GM18909 (cell line): ENCODE measurements at regions not wholly inside any gene's neighbourhood (a gene's known extent, or its start where the extent isn't known, plus 50 kb on each side); places are given as distances from the start of the nearest gene placed in this dataset.

Source experiments
- ATAC-seq: cut with Tn5 transposase; IDR thresholded peaks from one replicate; pipeline ENCODE4 v1.9.1; 2021; ENCODE audit warnings: mild to moderate bottlenecking; ENCODE audit not compliant: unreplicated experiment, poor library complexity

GRCh38 chr12:126554625-126555024 is 1489.4 kb downstream of the AACS start:
- no peak for ATAC-seq

DNA sequence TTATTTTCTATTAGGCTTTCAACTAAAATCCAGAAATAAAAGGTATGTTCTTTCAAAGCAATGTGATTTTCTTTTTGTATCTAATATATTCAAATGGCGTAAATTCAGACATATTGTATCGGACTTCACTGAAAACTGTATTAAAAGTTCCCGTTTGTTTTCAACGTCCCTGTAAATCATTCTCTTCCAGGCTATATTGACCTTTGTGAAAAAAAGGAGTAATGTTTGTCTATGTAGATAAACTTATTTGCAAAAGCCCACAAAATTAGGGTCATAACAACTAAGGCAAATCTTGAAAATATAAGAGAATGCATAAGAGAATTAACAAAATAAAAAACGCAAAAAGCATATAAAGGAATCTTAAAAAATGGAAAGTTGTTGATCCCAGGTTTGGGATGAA is 1492.4 kb downstream of the AACS start:
- no peak for ATAC-seq

DNA sequence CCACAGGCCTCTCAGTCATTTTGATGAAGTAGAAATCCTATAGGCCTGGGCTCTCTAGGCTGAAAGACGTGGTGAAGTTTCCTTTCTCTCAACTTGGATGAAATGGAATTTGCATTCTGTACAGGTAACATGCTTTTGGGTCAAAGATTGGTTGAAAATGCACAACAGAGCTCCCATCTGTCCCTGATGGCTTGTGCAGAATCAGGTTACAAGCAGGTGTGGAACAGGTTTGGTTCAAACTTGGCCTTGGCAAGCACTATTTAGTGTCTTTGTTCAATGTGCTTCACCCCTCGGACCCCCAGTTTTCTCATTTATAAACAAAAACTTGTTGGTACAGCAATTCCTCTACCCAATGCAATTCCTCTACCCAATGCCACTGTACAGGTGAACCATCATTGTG is 1493.0 kb downstream of the AACS start:
- no peak for ATAC-seq

GRCh38 chr12:126558810-126559209 is 1493.6 kb downstream of the AACS start:
- no peak for ATAC-seq

DNA sequence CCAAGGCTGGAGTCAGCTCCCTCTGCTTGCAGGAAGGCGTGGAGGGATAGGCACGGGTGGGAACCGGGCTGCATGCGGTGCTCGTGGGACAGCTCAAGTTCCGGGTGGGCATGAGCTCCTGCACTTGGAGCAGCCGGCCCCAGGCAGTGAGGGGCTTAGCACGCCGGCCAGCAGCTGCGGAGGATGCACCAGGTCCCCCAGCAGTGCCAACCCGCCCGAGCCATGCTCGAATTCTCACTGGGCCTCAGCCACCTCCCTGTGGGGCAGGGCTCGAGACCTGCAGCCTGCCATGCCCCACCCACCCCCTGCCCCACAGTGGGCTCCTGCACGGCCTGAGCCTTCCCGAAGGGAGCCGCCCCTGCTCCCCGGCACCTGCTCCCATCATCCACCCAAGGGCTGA is 1501.8 kb downstream of the AACS start:
- ATAC-seq = no peak

GRCh38 chr12:126569706-126570105 is 1504.5 kb downstream of the AACS start:
- ATAC-seq = no peak

- no peak for ATAC-seq
Measured at GRCh38 chr12:126570566-126570965, 1505.3 kb downstream of the AACS start.

- no peak for ATAC-seq
Measured at GRCh38 chr12:126572170-126572569, 1506.9 kb downstream of the AACS start.

DNA sequence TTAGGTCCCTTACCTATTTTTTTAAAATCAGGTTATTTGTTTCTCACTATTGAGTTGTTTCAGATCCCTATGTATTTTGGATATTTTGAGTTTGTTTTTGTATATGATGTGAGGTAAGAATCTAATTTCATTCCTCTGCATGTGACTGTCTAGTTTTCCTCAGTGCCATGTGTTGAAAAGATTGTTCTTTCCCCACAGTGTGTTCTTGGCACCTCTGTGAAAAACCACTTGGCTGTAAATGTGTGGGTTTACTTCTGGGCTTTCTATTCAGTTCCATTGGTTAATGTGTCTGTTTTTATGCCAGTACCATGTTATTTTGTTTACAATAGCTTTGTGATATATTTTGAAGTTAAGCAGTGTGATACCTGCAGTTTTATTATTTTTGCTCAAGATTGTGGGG is 1516.4 kb downstream of the AACS start:
- no peak for ATAC-seq

DNA sequence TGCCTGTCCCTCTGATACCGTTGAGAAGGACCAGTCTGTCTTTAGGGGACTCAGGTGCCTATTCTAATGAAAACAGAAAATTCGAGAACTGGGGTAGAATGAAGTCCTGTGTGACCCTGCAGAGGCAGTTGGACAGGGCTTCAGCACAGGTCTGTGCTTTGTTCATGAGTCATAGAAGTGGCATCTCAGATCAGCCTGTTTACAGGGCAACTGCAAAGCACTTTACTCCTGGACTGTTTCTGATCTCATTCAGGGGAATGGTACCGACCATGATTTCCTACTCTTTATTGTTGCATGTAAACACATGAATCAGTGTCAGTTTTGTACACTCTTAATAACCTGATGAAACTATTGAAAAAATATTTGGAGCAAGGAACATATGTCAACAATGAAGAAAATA is 1517.0 kb downstream of the AACS start:
- ATAC-seq = no peak

GRCh38 chr12:126588586-126589249 is 1523.5 kb downstream of the AACS start:
- no peak for ATAC-seq

DNA sequence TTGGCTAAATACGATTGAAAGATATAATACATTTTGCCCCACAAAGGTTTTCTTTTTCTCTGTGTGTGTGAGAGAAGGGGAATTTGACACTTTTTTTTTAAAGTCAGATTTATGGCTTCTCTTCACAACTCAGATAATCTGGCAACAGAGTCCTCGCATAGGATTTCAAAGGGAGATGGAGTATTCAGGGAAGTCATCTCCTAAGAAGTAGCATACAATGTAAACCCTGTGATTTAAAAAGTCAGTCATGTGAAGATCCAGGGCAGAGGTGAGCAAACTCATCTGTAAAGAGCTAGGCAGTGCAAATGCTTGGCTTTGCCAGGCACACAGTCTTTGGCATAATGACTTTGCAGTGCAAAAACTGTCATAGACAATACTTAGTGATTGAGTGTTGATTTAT is 1526.3 kb downstream of the AACS start:
- no peak for ATAC-seq

GRCh38 chr12:126601184-126602170 is 1536.2 kb downstream of the AACS start:
- ATAC-seq = no peak

DNA sequence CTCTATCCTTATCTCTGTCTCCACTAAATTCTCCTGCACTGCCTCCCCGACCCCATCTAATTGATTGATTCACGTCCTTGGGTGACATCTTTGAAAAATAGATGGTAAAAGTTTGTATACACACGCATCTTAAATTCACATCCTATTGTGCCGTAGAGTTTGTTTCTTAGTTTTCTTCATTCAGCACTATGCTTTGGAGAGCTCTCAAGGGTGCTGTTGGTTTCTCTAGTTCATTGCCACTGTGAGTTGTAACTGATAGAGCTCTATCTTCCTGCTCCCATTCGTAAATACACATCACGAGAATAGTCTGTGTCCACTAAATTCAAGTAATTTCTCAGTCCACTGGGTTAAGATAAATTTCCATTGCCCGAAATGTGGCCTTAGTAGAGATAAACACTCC is 1537.4 kb downstream of the AACS start:
- no peak for ATAC-seq

GRCh38 chr12:126607157-126607556 is 1541.9 kb downstream of the AACS start:
- ATAC-seq = no peak

- no peak for ATAC-seq
Measured at GRCh38 chr12:126607867-126608266, 1542.6 kb downstream of the AACS start.

DNA sequence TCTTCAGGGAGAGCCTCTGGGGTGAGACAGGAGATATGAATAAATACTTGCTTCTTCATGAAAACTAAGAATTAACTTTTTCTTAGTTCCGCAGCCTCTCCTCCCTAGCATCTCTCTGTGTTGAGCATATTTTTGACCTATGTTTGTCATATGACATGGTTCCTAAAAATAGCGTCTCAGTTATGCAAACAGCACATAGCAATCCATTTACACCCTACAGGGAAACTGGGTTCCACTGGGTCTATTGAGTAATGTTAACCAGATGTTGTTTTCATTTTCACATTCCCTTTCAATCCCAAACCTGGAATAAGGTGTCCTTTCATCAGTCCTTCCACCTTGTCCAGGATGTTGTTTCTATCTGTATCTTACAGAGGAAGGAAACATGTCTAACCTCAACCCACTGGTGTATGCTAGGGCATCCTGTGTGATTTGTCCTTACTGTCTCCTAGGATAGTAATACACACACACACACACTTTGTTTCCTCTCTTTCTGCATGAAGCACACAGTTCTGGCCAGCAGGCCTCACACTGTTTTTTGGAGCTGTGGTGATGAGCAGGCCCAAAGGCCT is 1543.5 kb downstream of the AACS start:
- no peak for ATAC-seq

DNA sequence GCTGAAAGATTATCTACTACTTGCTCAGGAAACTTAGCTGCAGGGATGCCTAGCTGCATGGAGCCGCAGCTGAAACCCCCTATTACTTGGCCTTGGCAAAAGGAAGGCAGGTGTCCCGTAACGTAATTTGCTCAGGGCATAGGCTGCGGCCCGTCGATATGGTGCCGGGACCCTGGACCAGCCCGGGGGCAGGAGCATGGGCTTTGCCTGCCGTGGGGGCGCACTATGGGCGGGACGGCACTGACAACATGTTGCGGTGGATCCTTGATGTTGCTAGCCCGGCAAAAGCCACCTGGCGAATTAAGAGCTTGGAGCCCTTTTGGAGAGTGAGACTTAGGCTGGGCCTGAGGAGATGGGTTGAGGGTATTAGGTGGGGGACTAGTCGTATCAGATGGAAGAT is 1551.2 kb downstream of the AACS start:
- no peak for ATAC-seq

- ATAC-seq = no peak
Measured at GRCh38 chr12:126617312-126617711, 1552.1 kb downstream of the AACS start.

DNA sequence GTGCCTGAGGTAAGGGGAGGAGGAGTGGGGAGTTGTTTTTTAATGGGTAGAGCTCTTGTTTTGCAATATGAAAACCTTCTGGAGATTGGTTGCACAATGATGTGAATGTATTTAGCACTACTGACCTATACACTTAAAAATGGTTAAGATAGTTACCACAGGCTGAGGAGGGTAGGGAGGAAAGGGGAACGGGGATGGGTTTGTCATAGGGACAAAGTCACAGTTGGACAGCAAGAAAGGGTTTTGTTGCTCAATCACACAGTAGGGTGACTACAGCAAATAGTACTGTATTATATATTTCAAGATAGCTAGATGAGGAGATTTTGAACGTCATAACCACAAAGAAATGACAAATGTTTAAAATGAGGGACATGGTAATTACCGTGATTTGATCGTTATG is 1562.4 kb downstream of the AACS start:
- no peak for ATAC-seq

DNA sequence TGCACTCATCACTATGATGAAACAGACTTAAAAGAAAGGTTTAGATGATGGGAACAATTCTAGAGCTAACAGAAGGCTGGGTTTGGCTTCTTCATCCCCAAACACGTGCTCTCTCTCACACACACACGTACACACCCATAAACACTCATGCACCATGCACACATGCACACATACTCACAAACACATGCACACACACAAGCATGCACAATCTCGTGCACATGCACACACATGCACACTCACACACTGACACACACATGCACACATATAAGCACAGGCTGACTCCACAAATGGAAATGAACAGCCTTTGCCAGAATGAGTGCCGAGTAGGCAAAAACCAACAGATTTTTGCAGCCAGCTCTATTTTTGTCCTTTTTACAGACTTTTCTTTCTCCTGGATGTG is 1571.6 kb downstream of the AACS start:
- ATAC-seq = no peak
